Activated CD8-positive, alpha-beta memory T cell treated with anti-CD3 and anti-CD28 coated beads, Interleukin-2, amount 10 ng/mL, durations not matched to agents 7 days and 5 days (primary cell): ENCODE measurements at regions not wholly inside any gene's neighbourhood (a gene's known extent, or its start where the extent isn't known, plus 50 kb on each side); places are given as distances from the start of the nearest gene placed in this dataset.

Source experiments
- ATAC-seq: fragments of 150-1000 bp; cut with Tn5 transposase; one replicate; pipeline ENCODE4 v1.10.0; 2021; ENCODE audit warnings: moderate library complexity
- CTCF ChIA-PET: fragments of 350-600 bp; sonication (Branson Sonifier 250); formaldehyde crosslinking; loops from one replicate; lab custom pipeline; 2021; ENCODE audit warnings: antibody characterized with exemption; lab: Charles Lee
- DNase-seq: peaks from one replicate; pipeline ENCODE4 v3.0.0-alpha.2; 2020
- H3K27ac Mint-ChIP-seq: one replicate; pipeline ENCODE4 v1.8.0; 2021; ENCODE audit warnings: mild to moderate bottlenecking, mixed read lengths
- H3K27me3 Mint-ChIP-seq: one replicate; pipeline ENCODE4 v1.8.0; 2021; ENCODE audit warnings: mixed read lengths
- H3K36me3 Mint-ChIP-seq: one replicate; pipeline ENCODE4 v1.8.0; 2021; ENCODE audit warnings: mild to moderate bottlenecking, mixed read lengths
- H3K4me1 Mint-ChIP-seq: one replicate; pipeline ENCODE4 v1.8.0; 2021; ENCODE audit warnings: mixed read lengths
- H3K4me3 Mint-ChIP-seq: one replicate; pipeline ENCODE4 v1.8.0; 2021; ENCODE audit warnings: mild to moderate bottlenecking, moderate library complexity, mixed read lengths
- H3K9me3 Mint-ChIP-seq: one replicate; pipeline ENCODE4 v1.8.0; 2022; ENCODE audit warnings: low read depth, mixed read lengths

DNA sequence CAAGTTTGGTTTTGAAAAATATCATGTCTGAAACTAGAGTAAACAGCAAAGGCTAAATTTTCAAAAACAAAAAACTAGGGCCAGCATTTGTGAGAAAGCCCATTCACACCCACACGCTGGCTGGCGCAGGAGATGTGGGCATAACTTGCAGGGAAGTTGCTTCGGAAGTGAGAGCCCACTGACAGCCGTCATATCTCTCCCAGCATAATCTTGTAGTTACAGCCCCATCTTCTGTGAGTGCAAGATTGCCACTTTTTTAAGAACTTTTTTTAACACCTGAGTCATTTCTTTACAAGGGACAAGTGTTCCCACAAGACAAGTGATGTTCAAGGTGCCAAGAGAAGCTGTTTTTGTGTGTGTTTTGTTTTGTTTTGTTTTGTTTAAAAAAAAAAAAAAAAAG, 212.5 kb upstream of the CNR1 start:
- Mint-ChIP-seq H3K4me3 (no peak overlapping the region), H3K4me1 (no peaks in the 10 kb centered on the region), H3K27me3 (no peaks in the 10 kb centered on the region), H3K27ac (no peak overlapping the region), H3K9me3 (no peaks in the 10 kb centered on the region), H3K36me3 (no peaks in the 10 kb centered on the region)
- DNase-seq (no peak), ATAC-seq (no peak)
- CTCF ChIA-PET = no interaction called here

DNA sequence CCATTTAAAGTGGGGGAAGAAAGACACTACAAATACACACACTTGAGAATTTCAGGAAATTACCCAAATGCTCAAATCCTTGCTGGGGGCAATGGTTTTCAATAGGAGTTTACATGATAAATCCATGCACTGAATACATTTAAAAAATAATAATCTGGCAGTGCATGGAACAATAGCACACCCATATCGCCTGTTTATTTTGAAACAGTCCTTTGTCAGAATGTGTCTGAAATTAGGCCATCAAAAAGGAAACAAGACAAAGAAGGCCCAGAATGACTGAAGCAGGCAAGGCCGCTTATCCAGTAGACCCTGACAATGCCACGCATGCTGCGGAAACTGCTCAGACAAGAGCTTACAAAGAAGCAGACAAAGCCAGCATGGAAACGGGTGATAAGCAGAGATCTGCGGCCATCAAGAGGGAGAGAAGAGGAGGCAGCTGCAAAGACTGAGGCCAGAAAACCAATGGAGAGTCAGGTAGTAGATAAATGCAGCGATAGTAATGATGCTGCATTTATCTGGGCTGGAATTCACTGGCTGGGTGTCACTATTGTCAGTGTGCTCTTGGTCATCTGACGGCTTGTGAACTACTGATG, 211.9 kb upstream of the CNR1 start:
- no peak overlapping the region for H3K27ac Mint-ChIP-seq
- H3K36me3 Mint-ChIP-seq = no peaks in the 10 kb centered on the region
- ATAC-seq (no peak), DNase-seq (no peak)
- H3K4me3 Mint-ChIP-seq = no peak overlapping the region
- no peaks in the 10 kb centered on the region for H3K4me1 Mint-ChIP-seq
- no peaks in the 10 kb centered on the region for H3K9me3 Mint-ChIP-seq
- H3K27me3 Mint-ChIP-seq = no peaks in the 10 kb centered on the region
- CTCF ChIA-PET = no interaction called here

DNA sequence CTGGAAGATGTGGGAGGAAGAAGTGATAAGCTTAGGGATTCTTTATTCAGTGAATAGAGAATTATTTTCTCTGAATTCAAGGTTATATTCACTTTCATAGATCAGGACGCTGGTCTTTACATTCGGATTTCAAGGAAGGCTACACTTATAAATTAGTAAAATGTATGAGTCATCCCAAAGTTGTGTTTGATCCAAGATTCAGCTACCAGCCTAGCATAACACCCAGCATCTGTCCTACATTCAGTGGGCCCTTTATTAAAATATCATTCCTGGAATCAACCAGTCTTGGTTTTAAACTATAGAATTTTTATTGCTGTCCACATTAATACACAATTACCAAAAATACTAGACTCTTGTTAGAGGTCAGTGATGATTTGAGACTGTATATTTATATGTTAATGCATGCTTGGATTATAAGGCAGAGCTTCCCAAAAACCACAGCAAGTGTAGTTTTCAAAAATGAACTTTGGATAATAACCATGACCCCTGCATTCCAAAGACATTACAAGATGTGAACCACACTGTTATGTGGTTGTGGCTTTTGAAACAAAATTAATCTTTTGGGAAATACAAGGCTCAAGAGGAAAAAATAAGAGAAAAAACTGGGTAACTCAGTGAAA, 210.7 kb upstream of the CNR1 start:
- H3K36me3 Mint-ChIP-seq = no peaks in the 10 kb centered on the region
- ATAC-seq (no peak), DNase-seq (no peak)
- H3K4me1 Mint-ChIP-seq = no peaks in the 10 kb centered on the region
- peaks cover 2% of the 10 kb centered on the region for H3K9me3 Mint-ChIP-seq
- H3K27ac Mint-ChIP-seq = no peak overlapping the region
- no peaks in the 10 kb centered on the region for H3K27me3 Mint-ChIP-seq
- CTCF ChIA-PET = no interaction called here
- no peak overlapping the region for H3K4me3 Mint-ChIP-seq

DNA sequence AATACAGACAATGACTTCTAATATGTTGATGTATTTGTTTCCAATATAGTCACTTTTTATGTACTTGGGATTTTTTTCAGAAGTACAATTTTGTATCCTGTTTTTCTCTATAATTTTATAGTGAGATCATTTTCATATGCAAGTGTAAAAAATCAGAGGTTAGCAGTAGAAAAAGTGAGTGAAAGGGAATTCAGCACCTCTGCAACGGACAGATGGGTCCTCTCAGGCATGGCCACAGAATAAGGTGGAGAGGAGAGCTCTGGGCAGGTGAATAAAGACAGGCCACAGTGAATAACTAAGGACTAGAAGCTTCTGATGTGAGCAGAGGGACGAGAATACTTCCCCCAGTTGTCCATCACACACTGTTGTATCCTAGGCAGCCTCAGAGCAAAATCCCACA, 210.1 kb upstream of the CNR1 start:
- H3K27ac Mint-ChIP-seq = no peak overlapping the region
- DNase-seq = no peak
- H3K4me1 Mint-ChIP-seq = no peaks in the 10 kb centered on the region
- ATAC-seq = no peak
- H3K9me3 Mint-ChIP-seq = peaks cover 2% of the 10 kb centered on the region
- H3K4me3 Mint-ChIP-seq = no peak overlapping the region
- CTCF ChIA-PET = interaction anchor here (0.7 kb wide), 1 partner anchor 871 kb away, joined by 3 read pairs; no protein-coding TSS in a partner anchor
- no peaks in the 10 kb centered on the region for H3K36me3 Mint-ChIP-seq
- H3K27me3 Mint-ChIP-seq = no peaks in the 10 kb centered on the region

DNA sequence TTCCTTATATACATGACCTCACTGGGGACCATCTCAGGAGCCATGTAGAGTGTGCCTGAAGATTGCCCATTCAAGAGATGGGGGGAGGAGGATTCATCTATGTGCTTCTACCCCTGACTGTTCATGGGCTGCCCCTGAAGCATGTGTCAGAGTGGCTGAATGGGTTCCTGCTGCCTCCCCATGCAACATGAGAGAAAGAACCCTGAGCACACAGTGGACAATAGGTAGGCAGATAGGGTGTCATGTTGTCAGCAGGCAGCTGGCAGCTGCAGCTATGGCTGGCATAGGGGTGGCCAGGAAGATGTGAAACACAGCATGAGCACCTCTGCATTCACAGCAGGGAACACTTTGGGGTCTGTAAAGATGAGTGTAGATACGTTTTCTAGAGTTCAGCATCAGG, 208.4 kb upstream of the CNR1 start:
- no peaks in the 10 kb centered on the region for H3K4me1 Mint-ChIP-seq
- H3K27me3 Mint-ChIP-seq = no peaks in the 10 kb centered on the region
- ATAC-seq (no peak), DNase-seq (no peak)
- H3K4me3 Mint-ChIP-seq = no peak overlapping the region
- no peaks in the 10 kb centered on the region for H3K36me3 Mint-ChIP-seq
- peaks cover 2% of the 10 kb centered on the region for H3K9me3 Mint-ChIP-seq
- H3K27ac Mint-ChIP-seq = no peak overlapping the region
- CTCF ChIA-PET = no interaction called here

DNA sequence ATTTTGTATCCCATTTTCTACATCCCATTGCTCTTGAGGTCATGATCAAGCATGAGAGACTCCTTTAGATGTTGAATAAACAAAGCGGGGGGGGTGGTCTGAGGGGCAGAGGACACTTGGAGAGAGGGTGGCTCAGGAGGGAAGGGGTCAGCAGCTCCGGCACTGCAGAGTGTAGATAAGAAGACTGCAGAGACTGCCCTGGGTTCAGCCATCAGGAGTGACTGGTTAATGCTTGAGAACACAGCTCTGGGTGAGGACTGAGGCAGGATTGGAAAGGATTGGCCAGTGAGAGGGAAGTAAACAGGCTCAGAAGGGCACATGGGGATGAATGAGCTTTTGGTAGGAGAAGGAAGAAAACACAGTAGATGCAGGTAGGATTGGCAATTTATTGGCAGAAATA, 205.3 kb upstream of the CNR1 start:
- H3K9me3 Mint-ChIP-seq = peaks cover 2% of the 10 kb centered on the region
- H3K27ac Mint-ChIP-seq = no peak overlapping the region
- DNase-seq = no peak
- no peaks in the 10 kb centered on the region for H3K4me1 Mint-ChIP-seq
- ATAC-seq = no peak
- no peak overlapping the region for H3K4me3 Mint-ChIP-seq
- no peaks in the 10 kb centered on the region for H3K27me3 Mint-ChIP-seq
- CTCF ChIA-PET = no interaction called here
- H3K36me3 Mint-ChIP-seq = no peaks in the 10 kb centered on the region

DNA sequence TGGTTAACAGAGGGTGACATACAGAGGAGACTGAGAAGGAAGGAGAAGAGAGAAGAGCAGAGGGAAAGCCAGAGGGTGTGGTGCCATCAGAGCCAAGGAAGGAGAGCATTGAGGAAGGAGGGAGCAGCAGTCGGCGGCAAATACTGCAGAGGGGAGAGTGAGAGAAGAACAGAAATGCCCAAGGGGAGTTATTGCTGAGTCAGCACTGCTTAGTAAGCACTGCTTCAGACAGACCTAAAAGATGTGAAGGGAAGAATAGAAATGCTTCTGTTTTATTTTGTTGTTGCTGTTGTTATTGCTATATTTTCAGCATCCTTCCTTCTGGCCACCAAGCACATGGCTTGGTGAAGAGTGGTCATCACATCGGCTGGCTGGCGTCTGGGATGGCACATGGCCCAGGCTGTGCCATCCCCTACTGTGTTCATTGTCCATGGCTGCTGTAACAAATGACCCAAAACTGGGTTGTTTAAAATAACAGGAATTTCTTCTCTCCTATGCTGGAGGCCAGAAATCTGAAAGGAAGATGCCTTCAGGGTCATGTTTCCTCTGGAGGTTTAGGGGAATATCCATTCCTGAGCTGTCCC, 204.1 kb upstream of the CNR1 start:
- Mint-ChIP-seq H3K27me3 (no peaks in the 10 kb centered on the region), H3K4me1 (no peaks in the 10 kb centered on the region), H3K4me3 (no peak overlapping the region), H3K36me3 (no peaks in the 10 kb centered on the region), H3K27ac (no peak overlapping the region), H3K9me3 (peaks cover 2% of the 10 kb centered on the region)
- ATAC-seq (no peak), DNase-seq (no peak)
- CTCF ChIA-PET = no interaction called here

DNA sequence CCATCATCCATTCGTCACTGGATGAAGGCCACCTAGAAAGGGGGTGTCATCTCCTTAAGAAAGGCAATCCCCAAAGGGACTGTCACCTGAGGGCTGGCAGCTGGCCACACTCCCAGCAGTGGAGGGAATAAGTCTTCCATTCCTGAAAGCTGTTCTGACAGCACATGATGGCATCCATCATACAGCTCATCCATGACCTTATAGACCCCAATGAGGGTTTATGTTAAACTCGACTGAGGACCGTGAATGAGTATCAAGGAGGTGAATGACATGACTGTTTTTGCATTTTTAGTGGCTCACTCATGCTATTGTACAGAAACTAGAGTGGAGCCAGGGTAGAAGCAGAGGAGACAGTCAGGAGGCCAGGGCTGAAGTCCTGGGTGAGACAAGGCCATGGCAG, 203.1 kb upstream of the CNR1 start:
- ATAC-seq = no peak
- CTCF ChIA-PET = no interaction called here
- Mint-ChIP-seq H3K9me3 (peaks cover 2% of the 10 kb centered on the region), H3K36me3 (no peaks in the 10 kb centered on the region), H3K27me3 (no peaks in the 10 kb centered on the region), H3K4me3 (no peak overlapping the region), H3K4me1 (no peaks in the 10 kb centered on the region), H3K27ac (no peak overlapping the region)
- no peak for DNase-seq

DNA sequence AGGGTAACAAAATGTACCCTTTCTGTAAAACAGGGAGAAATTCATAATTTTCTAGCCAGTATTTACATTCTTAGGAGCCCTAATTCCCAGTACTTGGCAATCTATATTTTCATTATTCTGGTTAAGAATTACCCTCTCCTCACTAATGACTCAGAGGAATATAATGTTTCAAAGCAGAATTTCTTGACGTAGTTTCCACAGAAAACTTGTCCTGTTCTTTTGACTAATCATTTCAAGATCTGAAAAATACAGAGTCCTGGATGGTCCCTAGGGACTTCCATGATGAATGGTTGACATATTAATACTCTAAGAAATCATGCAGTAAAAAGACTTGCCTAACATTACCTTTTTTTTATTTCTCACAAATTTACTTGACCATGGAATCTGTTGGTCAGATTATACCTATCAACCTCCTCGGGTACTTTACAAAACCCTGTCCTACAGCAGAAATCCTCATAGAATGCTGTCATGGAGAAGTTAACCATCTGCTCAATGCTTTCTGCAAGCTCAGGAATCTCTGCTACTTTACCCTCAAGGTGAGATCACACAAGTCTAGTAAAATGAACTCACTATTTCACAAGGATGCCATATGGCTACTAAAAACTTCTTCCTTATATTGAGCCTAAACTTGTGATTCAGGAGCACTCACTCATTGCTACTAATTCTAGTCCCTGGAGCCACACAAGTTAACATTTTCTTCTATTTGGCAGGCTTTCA, 202.1 kb upstream of the CNR1 start:
- no peaks in the 10 kb centered on the region for H3K36me3 Mint-ChIP-seq
- H3K27me3 Mint-ChIP-seq = no peaks in the 10 kb centered on the region
- H3K4me3 Mint-ChIP-seq = no peak overlapping the region
- CTCF ChIA-PET = no interaction called here
- no peaks in the 10 kb centered on the region for H3K4me1 Mint-ChIP-seq
- H3K9me3 Mint-ChIP-seq = peaks cover 2% of the 10 kb centered on the region
- DNase-seq (no peak), ATAC-seq (no peak)
- no peak overlapping the region for H3K27ac Mint-ChIP-seq

DNA sequence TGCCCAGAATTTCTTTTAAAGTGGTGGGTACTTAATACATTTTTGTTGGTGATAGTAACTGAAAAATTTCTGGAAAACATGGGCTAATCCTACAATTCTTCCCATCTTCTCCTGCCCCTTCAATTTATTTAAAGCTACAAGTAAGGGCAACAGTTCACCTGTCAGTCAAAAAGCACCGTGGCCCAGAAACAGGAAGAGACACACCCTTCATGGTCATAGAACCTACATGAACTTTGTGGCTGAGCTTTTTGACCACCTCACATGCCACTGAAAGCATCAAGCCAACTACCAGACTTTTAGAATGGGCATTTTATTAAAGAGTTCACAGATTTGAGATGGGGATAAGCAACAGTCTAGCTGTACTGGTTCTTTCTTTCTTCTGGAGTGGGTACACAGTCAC, 201.1 kb upstream of the CNR1 start:
- Mint-ChIP-seq H3K4me1 (no peaks in the 10 kb centered on the region), H3K9me3 (peaks cover 2% of the 10 kb centered on the region), H3K27ac (no peak overlapping the region), H3K36me3 (no peaks in the 10 kb centered on the region), H3K4me3 (no peak overlapping the region), H3K27me3 (no peaks in the 10 kb centered on the region)
- DNase-seq = no peak
- ATAC-seq = no peak
- CTCF ChIA-PET = no interaction called here

DNA sequence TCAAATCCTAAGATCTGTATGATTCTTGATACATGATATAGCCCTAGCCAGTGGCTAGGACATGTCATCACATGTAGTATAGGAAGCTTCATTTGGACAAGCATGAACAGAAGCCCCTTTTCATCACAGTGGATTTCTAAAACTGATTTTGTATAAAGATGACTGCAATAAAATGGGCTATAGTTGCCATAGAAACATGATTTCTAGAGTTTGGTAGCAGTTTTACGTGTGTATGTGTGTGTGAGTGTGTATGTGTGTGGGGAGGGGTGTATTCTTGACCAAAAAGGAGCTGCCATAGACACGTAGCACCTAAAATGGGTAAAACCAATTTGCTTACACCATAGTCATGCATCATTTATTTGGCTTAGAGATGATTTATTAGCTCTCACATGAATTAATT, 200.5 kb upstream of the CNR1 start:
- no peak for DNase-seq

DNA sequence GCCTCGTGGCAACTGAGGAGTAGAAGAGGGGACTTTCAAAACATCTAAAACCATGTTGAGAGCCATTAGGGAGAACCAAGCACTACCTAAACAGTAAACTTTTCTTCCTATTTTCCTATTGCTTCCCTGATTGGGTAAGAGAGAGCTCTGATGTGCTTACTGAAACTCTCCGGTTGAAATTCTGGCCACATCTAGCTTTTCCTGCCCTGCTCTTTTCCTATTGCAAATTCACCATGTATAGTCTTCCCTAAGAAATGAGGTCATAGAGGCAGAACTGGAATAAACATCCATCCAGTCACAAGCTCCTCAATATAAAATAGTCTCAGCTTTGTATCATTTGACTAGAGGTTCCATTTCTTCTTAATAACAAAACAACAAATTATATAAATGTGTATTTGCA, 199.5 kb upstream of the CNR1 start:
- H3K9me3 Mint-ChIP-seq = no peaks in the 10 kb centered on the region
- H3K4me3 Mint-ChIP-seq = no peak overlapping the region
- no peaks in the 10 kb centered on the region for H3K36me3 Mint-ChIP-seq
- H3K27ac Mint-ChIP-seq = no peak overlapping the region
- no peaks in the 10 kb centered on the region for H3K27me3 Mint-ChIP-seq
- ATAC-seq (no peak), DNase-seq (no peak)
- CTCF ChIA-PET = no interaction called here
- H3K4me1 Mint-ChIP-seq = no peaks in the 10 kb centered on the region

More for the DNA sequence above, 200.5 kb upstream of the CNR1 start:
- CTCF ChIA-PET = no interaction called here
- no peak overlapping the region for H3K27ac Mint-ChIP-seq
- no peak for ATAC-seq
- no peaks in the 10 kb centered on the region for H3K4me1 Mint-ChIP-seq
- H3K4me3 Mint-ChIP-seq = no peak overlapping the region
- H3K9me3 Mint-ChIP-seq = no peaks in the 10 kb centered on the region
- H3K27me3 Mint-ChIP-seq = no peaks in the 10 kb centered on the region
- no peaks in the 10 kb centered on the region for H3K36me3 Mint-ChIP-seq

DNA sequence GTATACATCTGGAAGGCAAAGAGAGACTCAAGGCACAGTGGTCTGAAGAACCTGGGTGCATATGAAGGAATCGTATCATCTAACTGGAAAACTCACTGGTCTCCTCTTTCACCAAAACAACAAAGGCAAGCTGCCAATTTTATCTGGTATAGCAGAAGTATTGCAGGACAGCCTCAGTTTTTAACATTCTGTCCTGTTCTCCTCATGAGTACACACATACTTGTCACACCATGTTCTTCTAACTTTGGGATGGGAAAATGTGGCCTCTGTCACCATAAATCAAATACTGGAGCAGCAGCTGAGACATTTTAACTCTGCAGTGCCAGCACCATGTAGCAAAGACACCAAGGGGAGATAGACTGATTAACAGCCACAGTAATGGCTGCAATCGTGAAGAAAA, 199.1 kb upstream of the CNR1 start:
- Mint-ChIP-seq H3K36me3 (no peaks in the 10 kb centered on the region), H3K9me3 (no peaks in the 10 kb centered on the region), H3K4me1 (no peaks in the 10 kb centered on the region), H3K27ac (no peak overlapping the region), H3K4me3 (no peak overlapping the region), H3K27me3 (no peaks in the 10 kb centered on the region)
- ATAC-seq = no peak
- CTCF ChIA-PET = interaction anchor here (0.6 kb wide), 1 partner anchor 587 kb away, joined by 4 read pairs; no protein-coding TSS in a partner anchor
- no peak for DNase-seq

DNA sequence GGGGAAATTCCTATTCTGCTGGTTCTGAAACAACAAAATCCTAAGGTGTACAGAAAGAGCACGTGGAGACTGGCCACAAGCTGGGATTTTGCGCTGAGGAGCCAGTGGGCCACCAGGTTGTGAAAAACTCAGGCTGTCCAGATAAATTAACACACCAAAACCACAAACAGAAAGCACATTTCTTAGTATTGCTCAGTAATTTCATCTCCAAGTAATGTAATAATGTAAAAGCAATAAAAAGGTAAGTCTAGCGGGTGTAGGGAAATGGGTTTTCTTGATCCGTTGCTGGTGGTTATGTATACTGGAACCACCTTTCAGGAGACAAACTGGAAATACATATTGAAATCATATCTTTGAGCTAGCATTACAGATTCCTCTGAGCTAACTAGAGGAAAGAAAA, 195.6 kb upstream of the CNR1 start:
- no peaks in the 10 kb centered on the region for H3K27me3 Mint-ChIP-seq
- DNase-seq (no peak), ATAC-seq (no peak)
- H3K36me3 Mint-ChIP-seq = no peaks in the 10 kb centered on the region
- H3K9me3 Mint-ChIP-seq = no peaks in the 10 kb centered on the region
- CTCF ChIA-PET = no interaction called here
- no peak overlapping the region for H3K27ac Mint-ChIP-seq
- no peaks in the 10 kb centered on the region for H3K4me1 Mint-ChIP-seq
- H3K4me3 Mint-ChIP-seq = no peak overlapping the region
